H9 (cell line): ENCODE measurements at regions not wholly inside any gene's neighbourhood (a gene's known extent, or its start where the extent isn't known, plus 50 kb on each side); places are given as distances from the start of the nearest gene placed in this dataset.

Experiments used
- DNase-seq: peaks from one replicate; pipeline ENCODE4 v3.0.0-alpha.2; 2017
- H2AFZ ChIP-seq: one replicate; pipeline ENCODE4 v1.6.1; 2013; ENCODE audit warnings: mild to moderate bottlenecking, low read length, control low read depth, moderate library complexity
- H2AK5ac ChIP-seq: 2 replicates; pipeline ENCODE4 v1.6.1; 2013; ENCODE audit warnings: low read length, control low read depth, mixed read lengths; ENCODE audit not compliant: insufficient read length
- H2BK120ac ChIP-seq: one replicate; pipeline ENCODE4 v1.6.1; 2013; ENCODE audit warnings: low read depth, mild to moderate bottlenecking, low read length, control low read depth, inconsistent platforms; ENCODE audit not compliant: poor library complexity, severe bottlenecking
- H2BK12ac ChIP-seq: 2 replicates; pipeline ENCODE4 v1.6.1; 2013; ENCODE audit warnings: low read length, control low read depth, mixed read lengths, low read depth; ENCODE audit not compliant: insufficient read length
- H2BK15ac ChIP-seq: 2 replicates; pipeline ENCODE4 v1.6.1; 2013; ENCODE audit warnings: low read depth, low read length, control low read depth
- H2BK20ac ChIP-seq: one replicate; pipeline ENCODE4 v1.6.1; 2013; ENCODE audit warnings: low read depth, mild to moderate bottlenecking, low read length, control low read depth, inconsistent platforms; ENCODE audit not compliant: poor library complexity, severe bottlenecking
- H2BK5ac ChIP-seq: 2 replicates; pipeline ENCODE4 v1.6.1; 2013; ENCODE audit warnings: low read length, control low read depth, mixed read lengths; ENCODE audit not compliant: insufficient read length
- H3K14ac ChIP-seq: 2 replicates; pipeline ENCODE4 v1.6.1; 2013; ENCODE audit warnings: low read length, control low read depth; ENCODE audit not compliant: insufficient read depth
- H3K18ac ChIP-seq: 2 replicates; pipeline ENCODE4 v1.6.1; 2013; ENCODE audit warnings: low read depth, mild to moderate bottlenecking, mixed read lengths, low read length, control low read depth; ENCODE audit not compliant: insufficient read length
- H3K23ac ChIP-seq: 2 replicates; pipeline ENCODE4 v1.6.1; 2013; ENCODE audit warnings: low read length, control low read depth, mixed read lengths, low read depth; ENCODE audit not compliant: insufficient read length
- H3K23me2 ChIP-seq: 2 replicates; pipeline ENCODE4 v1.6.1; 2013; ENCODE audit warnings: low read depth, mild to moderate bottlenecking, mixed read lengths, low read length, control low read depth; ENCODE audit not compliant: insufficient read length, poor library complexity, severe bottlenecking
- H3K27ac ChIP-seq: 2 replicates; pipeline ENCODE4 v1.5.1; 2013; ENCODE audit warnings: low read length, control low read depth, mixed read lengths, low read depth; ENCODE audit not compliant: insufficient read length
- H3K27me3 ChIP-seq: 2 replicates; pipeline ENCODE4 v1.6.1; 2013; ENCODE audit warnings: low read length, control low read depth, inconsistent platforms; ENCODE audit not compliant: insufficient read depth
- H3K4ac ChIP-seq: 2 replicates; pipeline ENCODE4 v1.6.1; 2013; ENCODE audit warnings: low read depth, mild to moderate bottlenecking, control low read depth, inconsistent platforms, low read length, moderate library complexity
- H3K4me1 ChIP-seq: 2 replicates; pipeline ENCODE4 v1.6.1; 2013; ENCODE audit warnings: low read length, control low read depth, inconsistent platforms; ENCODE audit not compliant: insufficient read depth
- H3K4me2 ChIP-seq: 2 replicates; pipeline ENCODE4 v1.6.1; 2013; ENCODE audit warnings: low read length, control low read depth, mixed read lengths; ENCODE audit not compliant: insufficient read length, insufficient read depth
- H3K56ac ChIP-seq: 2 replicates; pipeline ENCODE4 v1.6.1; 2013; ENCODE audit warnings: low read depth, mild to moderate bottlenecking, mixed read lengths, low read length, control low read depth; ENCODE audit not compliant: insufficient read length
- H3K79me1 ChIP-seq: 2 replicates; pipeline ENCODE4 v1.6.1; 2013; ENCODE audit warnings: low read depth, mild to moderate bottlenecking, moderate library complexity, low read length, control low read depth, inconsistent platforms; ENCODE audit not compliant: insufficient read depth, poor library complexity, severe bottlenecking
- H3K79me2 ChIP-seq: 2 replicates; pipeline ENCODE4 v1.6.1; 2013; ENCODE audit warnings: low read length, control low read depth, inconsistent platforms; ENCODE audit not compliant: insufficient read depth
- H3K9ac ChIP-seq: 2 replicates; pipeline ENCODE4 v1.6.1; 2013; ENCODE audit warnings: low read length, control low read depth, mixed read lengths; ENCODE audit not compliant: insufficient read length; ENCODE audit errors: extremely low read depth
- H3K9me3 ChIP-seq: one replicate; pipeline ENCODE4 v1.6.1; 2013; ENCODE audit warnings: low read depth, low read length, inconsistent platforms; ENCODE audit not compliant: control insufficient read depth
- H3T11ph ChIP-seq: one replicate; pipeline ENCODE4 v1.6.1; 2013; ENCODE audit warnings: mild to moderate bottlenecking, low read length, control low read depth, inconsistent platforms
- H4K20me1 ChIP-seq: one replicate; pipeline ENCODE4 v1.6.1; 2013; ENCODE audit not compliant: control insufficient read depth, insufficient read length, insufficient read depth
- H4K5ac ChIP-seq: 2 replicates; pipeline ENCODE4 v1.6.1; 2013; ENCODE audit warnings: low read depth, mild to moderate bottlenecking, mixed read lengths, low read length, control low read depth; ENCODE audit not compliant: insufficient read length
- H4K8ac ChIP-seq: replicated peaks from 2 replicates; pipeline ENCODE4 v1.6.1; 2013; ENCODE audit warnings: low read length, control low read depth, mixed read lengths, low read depth; ENCODE audit not compliant: insufficient read length
- H4K91ac ChIP-seq: 2 replicates; pipeline ENCODE4 v1.6.1; 2013; ENCODE audit warnings: low read depth, mild to moderate bottlenecking, moderate library complexity, mixed read lengths, low read length, control low read depth; ENCODE audit not compliant: insufficient read length
- H3K27ac Mint-ChIP-seq, 3 experiments: 2 replicates in 2 of 3; 3 replicates in 1 of 3; pipeline ENCODE4 v1.8.0; 2020 to 2021; ENCODE audit warnings: mixed read lengths in 3 of 3, mild to moderate bottlenecking in 1 of 3, moderate library complexity in 1 of 3
- H3K27me3 Mint-ChIP-seq: 2 replicates; pipeline ENCODE4 v1.8.0; 2021; ENCODE audit warnings: low read depth, mild to moderate bottlenecking, moderate library complexity, mixed read lengths
- H3K36me3 Mint-ChIP-seq, 3 experiments: 2 replicates in 2 of 3; 3 replicates in 1 of 3; pipeline ENCODE4 v1.8.0; 2020 to 2021; ENCODE audit warnings: low read depth in 3 of 3, mixed read lengths in 3 of 3; ENCODE audit not compliant: insufficient read depth in 1 of 3
- H3K4me1 Mint-ChIP-seq, 2 experiments: 2 replicates each; pipeline ENCODE4 v1.8.0; 2020; ENCODE audit warnings: mixed read lengths in 2 of 2
- H3K4me3 Mint-ChIP-seq, 2 experiments: 2 replicates in 1 of 2; 3 replicates in 1 of 2; pipeline ENCODE4 v1.8.0; 2020 to 2021; ENCODE audit warnings: mild to moderate bottlenecking in 2 of 2, mixed read lengths in 2 of 2, moderate library complexity in 1 of 2
- H3K9me3 Mint-ChIP-seq, 2 experiments: 2 replicates in 1 of 2; 3 replicates in 1 of 2; pipeline ENCODE4 v1.8.0; 2020; ENCODE audit warnings: mild to moderate bottlenecking in 2 of 2, mixed read lengths in 2 of 2, moderate library complexity in 1 of 2
- WGBS: extraction: QIAGEN DNeasy Blood & Tissue Kit; methylation state at CpG from one replicate; pipeline ENCODE4 v1.1.7; 2013; ENCODE audit warnings: missing lambda C conversion rate, low lambda C conversion rate, mixed read lengths; ENCODE audit not compliant: insufficient read length; ENCODE audit errors: extremely low coverage; 5-methylcytosine and 5-hydroxymethylcytosine counted together
- TF ChIP-seq, protein P1 (sequence below): fragments of 200-600 bp; sonication (generic); conservative IDR thresholded peaks from 3 replicates; pipeline ENCODE4 v1.8.0; 2021; ENCODE audit warnings: antibody characterized with exemption, mild to moderate bottlenecking

DNA sequence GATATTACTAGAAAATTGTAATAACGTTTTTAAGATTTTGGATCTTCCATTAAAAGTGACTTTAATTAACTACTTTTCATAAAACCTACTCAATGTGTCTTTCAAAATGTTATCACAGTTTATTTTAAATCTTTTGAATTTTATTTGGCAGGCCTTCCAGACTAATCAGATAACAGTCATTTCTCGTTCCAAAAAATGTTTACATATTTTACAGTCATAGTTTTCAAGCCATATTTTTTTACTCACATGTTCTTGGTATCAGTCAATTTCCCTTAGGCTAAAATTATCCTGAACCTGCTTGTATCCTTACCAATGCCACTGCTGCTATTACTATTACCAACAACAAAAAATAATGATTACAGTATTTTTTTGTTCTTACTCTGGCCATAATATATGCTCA lies 1783.5 kb downstream of the SLITRK5 start:
- Histone ChIP-seq H3K79me1 (no peaks in the 10 kb centered on the region), H3K27me3 (no peaks in the 10 kb centered on the region), H3K23me2 (no peaks in the 10 kb centered on the region), H3K4ac (no peak overlapping the region), H4K8ac (no peak overlapping the region), H3T11ph (no peak overlapping the region), H3K9ac (no peak overlapping the region), H3K23ac (no peak overlapping the region), H2AK5ac (no peak overlapping the region), H3K56ac (no peak overlapping the region), H2BK5ac (no peak overlapping the region), H2BK12ac (no peak overlapping the region), H2BK15ac (no peak overlapping the region), H3K27ac (no peak overlapping the region), H3K79me2 (no peaks in the 10 kb centered on the region), H4K5ac (no peak overlapping the region), H2BK120ac (no peak overlapping the region), H3K9me3 (no peaks in the 10 kb centered on the region), H3K4me2 (no peak overlapping the region), H3K14ac (no peak overlapping the region), H2AFZ (no peak overlapping the region), H3K18ac (no peak overlapping the region), H2BK20ac (no peak overlapping the region), H3K4me1 (no peaks in the 10 kb centered on the region), H4K20me1 (no peaks in the 10 kb centered on the region), H4K91ac (no peak overlapping the region)
- Mint-ChIP-seq H3K4me1 (no peaks in the 10 kb centered on the region), H3K27me3 (no peaks in the 10 kb centered on the region), H3K9me3 (no peaks in the 10 kb centered on the region), H3K27ac (no peak overlapping the region), H3K36me3 (no peaks in the 10 kb centered on the region), H3K4me3 (no peak overlapping the region)
- no peak for DNase-seq
- TF ChIP-seq, protein P1, sequence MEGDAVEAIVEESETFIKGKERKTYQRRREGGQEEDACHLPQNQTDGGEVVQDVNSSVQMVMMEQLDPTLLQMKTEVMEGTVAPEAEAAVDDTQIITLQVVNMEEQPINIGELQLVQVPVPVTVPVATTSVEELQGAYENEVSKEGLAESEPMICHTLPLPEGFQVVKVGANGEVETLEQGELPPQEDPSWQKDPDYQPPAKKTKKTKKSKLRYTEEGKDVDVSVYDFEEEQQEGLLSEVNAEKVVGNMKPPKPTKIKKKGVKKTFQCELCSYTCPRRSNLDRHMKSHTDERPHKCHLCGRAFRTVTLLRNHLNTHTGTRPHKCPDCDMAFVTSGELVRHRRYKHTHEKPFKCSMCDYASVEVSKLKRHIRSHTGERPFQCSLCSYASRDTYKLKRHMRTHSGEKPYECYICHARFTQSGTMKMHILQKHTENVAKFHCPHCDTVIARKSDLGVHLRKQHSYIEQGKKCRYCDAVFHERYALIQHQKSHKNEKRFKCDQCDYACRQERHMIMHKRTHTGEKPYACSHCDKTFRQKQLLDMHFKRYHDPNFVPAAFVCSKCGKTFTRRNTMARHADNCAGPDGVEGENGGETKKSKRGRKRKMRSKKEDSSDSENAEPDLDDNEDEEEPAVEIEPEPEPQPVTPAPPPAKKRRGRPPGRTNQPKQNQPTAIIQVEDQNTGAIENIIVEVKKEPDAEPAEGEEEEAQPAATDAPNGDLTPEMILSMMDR = no peak
- WGBS = no CpG with 5 or more reads among the region's 2 CpGs
